HG03342 (cell line): ENCODE measurements at regions not wholly inside any gene's neighbourhood (a gene's known extent, or its start where the extent isn't known, plus 50 kb on each side); places are given as distances from the start of the nearest gene placed in this dataset.
"Not testable (repeated sequence)": the region's sequence is repeated elsewhere in the genome, so short reads cannot be mapped to it uniquely, and the experiment has no call there.

Experiments
- ATAC-seq: cut with Tn5 transposase; IDR thresholded peaks from one replicate; pipeline ENCODE4 v1.9.1; 2021; ENCODE audit warnings: mild to moderate bottlenecking, moderate library complexity; ENCODE audit not compliant: unreplicated experiment

DNA sequence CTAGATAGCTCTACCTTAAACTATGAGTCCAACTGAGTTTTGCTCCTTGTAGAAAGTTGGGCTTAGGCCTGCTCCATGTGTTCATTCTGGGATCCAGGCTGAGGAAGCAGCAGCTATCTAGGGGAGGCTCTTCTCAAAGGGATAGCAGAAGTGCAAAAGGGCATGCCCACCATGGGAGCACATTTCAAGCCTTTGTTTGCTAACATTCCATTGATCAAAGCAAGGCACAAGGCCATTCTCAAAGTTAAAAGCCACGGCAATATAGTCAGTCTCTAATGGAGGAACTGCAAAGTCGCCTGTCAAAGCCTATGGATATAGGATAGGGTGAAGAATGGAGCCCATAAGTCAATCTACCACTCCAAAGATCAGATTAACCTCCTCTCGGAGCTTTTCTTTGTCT lies 488.1 kb upstream of the ARX start:
- ATAC-seq: no peak

DNA sequence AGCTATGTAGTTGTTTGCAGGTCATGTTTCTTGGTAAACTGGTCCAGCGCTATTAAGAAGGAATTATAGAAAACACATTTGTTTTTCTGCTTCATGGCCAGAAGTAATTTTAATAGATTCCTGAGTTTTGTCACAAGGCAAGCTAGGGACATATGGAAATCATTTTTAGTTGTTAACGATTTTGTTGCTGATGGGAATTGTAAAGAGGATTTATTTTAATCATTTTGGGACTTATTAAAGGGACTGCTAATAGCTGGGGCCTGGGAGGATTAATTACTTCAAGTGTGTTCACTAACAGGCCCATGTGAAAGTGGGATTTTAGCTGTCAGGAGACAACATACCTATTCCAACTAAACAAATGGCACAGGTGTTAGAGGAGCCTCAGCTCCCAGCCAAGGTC lies 492.0 kb upstream of the ARX start:
- no peak for ATAC-seq

GRCh38 chrX:25519258-25519657 lies 503.5 kb upstream of the ARX start:
- no peak for ATAC-seq

DNA sequence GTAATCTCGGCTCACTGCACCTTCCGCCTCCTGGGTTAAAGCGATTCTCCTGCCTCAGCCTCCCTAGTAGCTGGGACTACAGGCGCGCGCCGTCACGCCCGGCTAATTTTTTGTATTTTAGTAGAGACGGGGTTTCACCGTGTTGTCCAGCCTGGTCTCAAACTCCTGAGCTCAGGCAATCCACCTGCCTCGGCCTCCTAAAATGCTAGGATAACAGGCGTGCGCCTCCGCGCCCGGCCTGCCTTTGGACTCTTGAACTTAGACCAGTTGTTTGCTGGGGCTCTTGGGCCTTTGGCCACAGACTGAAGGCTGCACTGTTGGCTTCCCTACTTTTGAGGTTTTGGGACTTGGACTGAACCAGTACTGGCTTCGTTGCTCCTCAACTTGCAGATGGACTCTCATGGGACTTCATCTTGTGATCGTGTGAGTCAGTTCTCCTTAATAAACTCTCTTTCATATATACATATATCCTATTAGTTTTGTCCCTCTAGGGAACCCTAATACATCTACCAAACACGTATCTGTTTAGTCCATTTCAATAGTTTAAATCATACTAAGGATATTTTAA lies 506.8 kb upstream of the ARX start:
- not testable (repeated sequence) for ATAC-seq

DNA sequence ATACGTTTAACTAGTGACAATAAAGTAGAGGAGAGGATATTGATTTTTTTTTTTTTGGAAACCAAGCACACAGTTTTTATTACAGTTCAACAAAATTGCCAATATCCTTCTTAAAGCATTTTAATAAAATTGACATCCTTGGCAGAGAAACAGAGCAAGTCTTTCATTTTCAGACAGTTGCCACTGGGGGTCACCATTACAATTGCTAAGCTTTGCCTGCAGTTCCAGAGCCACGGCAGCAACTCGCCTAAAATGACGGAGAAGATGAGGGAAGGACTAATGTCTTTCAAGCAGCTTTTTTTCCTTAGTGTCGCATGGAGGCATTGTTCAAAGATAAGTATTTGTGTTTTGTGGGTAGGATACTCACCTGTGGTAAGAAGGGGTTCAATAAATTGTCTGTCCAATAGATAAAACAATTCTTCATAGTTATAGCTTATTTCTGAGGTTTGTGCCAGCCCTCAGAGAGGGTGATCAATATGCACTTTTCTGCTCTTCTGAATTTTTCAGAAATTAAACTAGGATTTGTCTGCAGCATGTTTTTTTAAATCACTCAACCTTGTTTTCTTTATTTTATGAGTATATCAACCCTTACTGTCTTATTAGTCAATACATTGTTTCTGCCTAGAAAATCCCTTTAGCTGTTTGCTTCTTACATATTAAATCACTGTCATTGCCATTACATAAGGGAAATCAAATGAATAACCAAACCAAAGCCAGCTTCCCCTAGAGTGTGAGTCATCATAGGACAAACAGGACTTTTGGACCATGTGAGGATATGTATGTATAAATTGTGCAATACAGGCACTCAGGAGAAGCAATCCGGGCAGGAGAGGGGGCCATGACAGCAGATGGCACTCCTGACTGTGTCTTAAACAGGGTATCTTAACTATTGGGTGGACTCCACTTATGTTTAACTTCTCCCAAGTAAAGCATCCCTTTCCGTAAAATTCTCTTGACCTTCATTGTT lies 508.1 kb upstream of the ARX start:
- peak; percentile 62 for ATAC-seq

DNA sequence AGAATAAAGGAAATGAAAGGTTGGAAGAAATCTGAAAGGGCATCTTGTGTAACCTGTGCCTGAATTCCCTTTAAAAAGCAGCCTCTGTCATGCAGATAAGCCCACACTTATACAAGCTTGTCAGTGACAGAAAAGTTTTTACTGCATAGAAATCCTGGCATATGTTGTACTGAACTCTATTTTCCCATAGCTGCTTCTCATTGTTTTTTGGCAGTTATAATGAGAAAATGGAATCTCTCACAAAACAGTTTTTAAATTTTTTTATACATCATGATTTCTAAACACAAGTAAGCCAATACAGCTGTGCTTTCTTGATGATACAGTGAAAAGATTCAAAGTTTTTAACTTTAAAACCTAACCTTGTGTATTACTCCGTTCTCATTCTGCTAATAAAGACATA lies 511.4 kb upstream of the ARX start:
- no peak for ATAC-seq

DNA sequence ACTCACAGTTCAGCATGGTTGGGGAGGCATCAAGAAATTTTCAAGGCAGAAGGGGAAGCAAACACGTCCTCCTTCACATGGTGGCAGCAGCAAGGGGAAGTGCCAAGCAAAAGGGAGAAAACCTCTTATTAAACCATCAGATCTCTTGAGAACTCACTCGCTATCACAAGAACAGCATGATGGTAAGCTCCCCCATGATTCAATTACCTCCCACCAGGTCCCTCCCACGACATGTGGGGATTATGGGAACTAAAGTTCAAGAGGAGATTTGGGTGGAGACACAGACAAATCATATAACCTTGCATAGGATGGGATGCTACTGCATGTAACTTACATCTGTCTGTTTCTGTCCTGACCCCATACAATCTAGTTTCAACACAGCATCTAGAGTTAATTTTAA lies 511.8 kb upstream of the ARX start:
- ATAC-seq: no peak

DNA sequence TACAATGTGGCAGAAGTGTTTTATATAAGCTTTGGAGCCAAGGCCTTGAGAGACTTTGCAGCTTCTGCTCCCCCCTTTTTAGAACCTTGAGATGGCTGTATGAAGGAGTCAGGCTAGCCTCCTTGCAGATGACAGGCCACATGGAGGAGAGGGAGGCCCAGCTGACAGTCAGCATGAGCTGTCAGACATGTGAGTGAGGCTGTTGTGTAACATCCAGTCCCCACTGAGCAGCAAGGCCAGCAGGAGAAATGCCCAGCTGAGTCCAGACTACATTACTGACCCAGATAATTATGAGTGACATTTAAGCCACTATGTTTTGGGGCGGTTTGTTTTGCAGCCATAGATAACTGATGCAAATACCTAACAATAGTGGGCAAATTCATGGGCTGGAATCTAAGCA lies 515.3 kb upstream of the ARX start:
- no peak for ATAC-seq

- no peak for ATAC-seq
Measured at GRCh38 chrX:25534091-25534490, 518.3 kb upstream of the ARX start.

DNA sequence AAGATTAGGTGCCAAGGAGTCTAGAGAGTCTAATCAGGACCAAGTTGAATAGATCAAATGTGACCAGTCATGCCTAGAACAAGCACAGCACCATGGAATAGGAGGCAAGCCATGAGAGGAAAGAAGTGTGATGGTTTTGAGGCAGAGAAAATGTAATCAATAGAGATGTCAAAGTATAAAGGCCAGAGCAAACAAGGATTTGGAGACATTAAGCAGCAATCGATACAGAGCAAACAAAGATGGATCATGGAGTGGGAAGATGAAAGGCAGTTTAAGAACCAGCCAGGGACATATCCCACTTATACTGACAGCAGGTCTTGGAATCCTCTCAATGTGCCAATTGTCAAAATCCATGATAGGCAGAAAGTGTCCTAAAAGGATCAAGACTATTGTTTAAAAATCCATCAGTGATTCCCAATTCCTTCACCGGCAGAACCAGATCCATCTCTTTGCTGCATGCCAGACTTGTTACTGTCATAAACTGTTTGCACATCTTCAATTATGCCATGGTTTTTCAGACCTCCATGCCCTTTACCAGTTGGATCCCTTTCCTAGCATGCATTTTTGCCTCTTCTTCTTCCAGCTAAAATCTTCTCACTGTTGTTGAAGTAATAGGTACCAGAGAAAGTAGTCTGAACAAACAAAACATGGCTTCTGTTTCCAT lies 520.7 kb upstream of the ARX start:
- ATAC-seq: no peak

- no peak for ATAC-seq
Measured at GRCh38 chrX:25537699-25538098, 521.9 kb upstream of the ARX start.

DNA sequence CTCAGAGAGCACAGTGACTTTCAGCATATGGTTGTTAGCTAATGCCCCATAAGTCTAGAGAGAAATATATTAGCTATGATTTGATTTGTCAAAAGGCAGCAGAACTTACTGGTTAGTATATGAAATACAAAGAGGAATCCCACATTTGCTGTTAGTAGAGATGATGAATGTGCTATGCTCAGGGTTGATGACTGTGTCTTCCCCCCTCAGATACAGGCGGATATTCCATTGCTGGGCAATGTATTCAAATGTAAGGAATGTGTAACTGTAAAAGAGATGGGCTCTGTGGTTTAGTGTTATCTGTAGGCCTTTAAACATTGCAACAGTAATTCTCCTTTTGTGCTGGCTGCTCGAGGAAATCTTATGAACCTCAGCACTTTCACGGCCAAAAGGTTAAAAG lies 528.9 kb upstream of the ARX start:
- ATAC-seq: no peak

DNA sequence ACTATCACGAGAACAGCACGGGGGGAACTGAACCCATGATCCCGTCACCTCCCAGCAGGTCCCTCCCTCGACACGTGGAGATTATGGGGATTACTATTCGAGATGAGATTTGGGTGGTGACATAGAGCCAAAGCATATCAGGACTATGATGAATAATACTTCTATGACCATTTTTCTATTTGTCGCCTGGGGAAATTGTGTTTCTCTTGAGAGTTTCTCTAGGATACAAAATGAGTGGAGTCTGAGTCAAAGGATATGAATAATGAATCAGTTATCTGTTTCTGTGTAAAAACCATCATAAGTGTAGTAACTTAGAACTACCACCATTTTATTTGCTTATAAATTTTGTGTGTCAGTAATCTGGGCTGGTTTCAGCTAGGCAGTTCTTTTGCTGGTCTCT lies 533.0 kb upstream of the ARX start:
- ATAC-seq: no peak

- ATAC-seq: no peak
Measured at GRCh38 chrX:25555521-25555920, 539.8 kb upstream of the ARX start.

- ATAC-seq: no peak
Measured at GRCh38 chrX:25558137-25558536, 542.4 kb upstream of the ARX start.

DNA sequence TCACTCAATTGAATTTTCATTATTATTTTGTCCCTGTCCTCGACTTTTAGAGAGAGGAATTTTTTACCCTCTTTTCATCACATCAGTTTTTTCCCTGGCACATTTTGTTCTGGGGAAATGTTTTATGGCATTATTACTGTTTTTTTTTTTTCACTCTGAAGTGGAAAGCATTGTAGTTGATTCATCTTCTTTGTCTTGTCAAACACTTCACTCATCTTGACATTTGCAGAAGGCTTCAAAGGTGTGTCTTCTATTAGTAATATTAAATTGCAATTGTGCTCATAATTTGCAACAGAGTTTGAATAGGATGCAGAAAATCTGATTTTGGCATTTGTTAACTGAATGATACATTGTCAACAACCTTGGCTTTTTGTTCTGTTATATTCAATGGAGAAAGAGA lies 545.4 kb upstream of the ARX start:
- ATAC-seq: no peak

DNA sequence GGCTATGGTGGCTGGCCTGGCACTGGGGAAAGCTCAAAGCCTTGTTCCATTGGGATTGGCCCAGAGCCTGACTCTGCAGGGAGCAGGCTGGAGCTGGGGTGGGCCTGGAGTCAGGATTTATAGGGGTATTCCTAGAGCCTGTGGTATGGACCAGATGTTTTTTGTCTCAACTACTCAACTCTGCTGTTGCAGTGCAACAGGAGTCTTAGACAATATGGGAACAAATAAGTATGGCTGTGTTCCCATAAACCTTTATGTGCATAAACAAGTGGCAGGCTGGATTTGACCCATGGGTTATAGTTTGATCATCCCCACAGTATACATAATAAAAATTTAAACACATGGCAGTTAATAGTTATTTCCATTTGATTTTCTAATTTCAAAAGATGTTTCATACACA lies 557.9 kb upstream of the ARX start:
- ATAC-seq: no peak

- ATAC-seq: no peak
Measured at GRCh38 chrX:25596921-25597320, 541.2 kb upstream of the MAGEB18 start.

GRCh38 chrX:25597551-25597950 lies 540.6 kb upstream of the MAGEB18 start:
- no peak for ATAC-seq

DNA sequence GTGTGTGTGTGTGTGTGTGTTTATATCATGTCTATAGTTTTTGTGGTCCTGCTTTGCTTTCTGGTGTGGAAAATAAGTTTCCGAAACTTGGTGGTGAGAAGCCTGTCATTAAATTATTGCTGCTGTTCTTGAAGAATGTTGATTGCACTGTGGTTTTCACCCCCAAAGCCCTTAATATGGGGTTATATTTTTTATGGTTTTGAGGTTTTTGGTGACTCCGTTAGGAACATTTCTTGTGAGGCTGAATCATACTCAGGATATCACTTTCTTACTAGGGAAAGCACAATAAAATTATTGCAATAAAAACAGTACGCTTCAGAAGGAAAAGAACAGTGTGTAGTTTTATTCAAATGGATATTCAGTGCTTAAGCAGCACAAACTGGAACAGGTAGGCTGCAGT lies 539.1 kb upstream of the MAGEB18 start:
- ATAC-seq: no peak

GRCh38 chrX:25600776-25601175 lies 537.4 kb upstream of the MAGEB18 start:
- ATAC-seq: no peak

DNA sequence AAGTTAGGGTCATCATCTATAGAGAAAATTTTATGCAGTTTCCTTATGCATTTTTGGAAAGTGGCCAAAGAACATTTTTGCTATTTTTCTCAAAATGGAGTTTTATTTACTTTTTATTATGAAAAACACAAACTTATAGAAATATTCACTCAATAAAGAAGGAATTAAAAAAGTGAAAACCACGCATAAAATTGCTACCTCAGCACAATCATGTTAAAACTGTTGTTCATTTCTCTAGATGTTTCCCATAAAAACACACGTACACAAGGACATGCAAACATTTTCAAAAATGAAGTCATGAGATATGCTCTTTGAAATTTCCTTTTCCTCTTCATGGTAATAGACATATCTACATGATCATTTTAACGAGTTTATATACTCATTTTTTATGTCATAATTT lies 536.8 kb upstream of the MAGEB18 start:
- no peak for ATAC-seq
